ENCODE measurements at regions not wholly inside any gene's neighbourhood (a gene's known extent, or its start where the extent isn't known, plus 50 kb on each side); places are given as distances from the start of the nearest gene placed in this dataset.

GRCh38 chr2:8046849-8047248, 635.0 kb upstream of the ID2 start:
- TF ChIP-seq, protein P1, sequence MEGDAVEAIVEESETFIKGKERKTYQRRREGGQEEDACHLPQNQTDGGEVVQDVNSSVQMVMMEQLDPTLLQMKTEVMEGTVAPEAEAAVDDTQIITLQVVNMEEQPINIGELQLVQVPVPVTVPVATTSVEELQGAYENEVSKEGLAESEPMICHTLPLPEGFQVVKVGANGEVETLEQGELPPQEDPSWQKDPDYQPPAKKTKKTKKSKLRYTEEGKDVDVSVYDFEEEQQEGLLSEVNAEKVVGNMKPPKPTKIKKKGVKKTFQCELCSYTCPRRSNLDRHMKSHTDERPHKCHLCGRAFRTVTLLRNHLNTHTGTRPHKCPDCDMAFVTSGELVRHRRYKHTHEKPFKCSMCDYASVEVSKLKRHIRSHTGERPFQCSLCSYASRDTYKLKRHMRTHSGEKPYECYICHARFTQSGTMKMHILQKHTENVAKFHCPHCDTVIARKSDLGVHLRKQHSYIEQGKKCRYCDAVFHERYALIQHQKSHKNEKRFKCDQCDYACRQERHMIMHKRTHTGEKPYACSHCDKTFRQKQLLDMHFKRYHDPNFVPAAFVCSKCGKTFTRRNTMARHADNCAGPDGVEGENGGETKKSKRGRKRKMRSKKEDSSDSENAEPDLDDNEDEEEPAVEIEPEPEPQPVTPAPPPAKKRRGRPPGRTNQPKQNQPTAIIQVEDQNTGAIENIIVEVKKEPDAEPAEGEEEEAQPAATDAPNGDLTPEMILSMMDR (IDR thresholded peaks at IDR 0.05), result no peak
- no peak for TF ChIP-seq EZH2phosphoT487 (IDR thresholded peaks at IDR 0.05)
- no peak for TF ChIP-seq EZH2 (IDR thresholded peaks at IDR 0.05)
